H1 (cell line): ENCODE measurements at regions not wholly inside any gene's neighbourhood (a gene's known extent, or its start where the extent isn't known, plus 50 kb on each side); places are given as distances from the start of the nearest gene placed in this dataset.

Source experiments
- CTCF ChIA-PET: fragments of 300-600 bp; sonication (Branson Sonifier 250); formaldehyde crosslinking; loops from one replicate; lab custom pipeline; 2021; ENCODE audit not compliant: partially characterized antibody; lab: Charles Lee
- POLR2A ChIA-PET: fragments of 300-600 bp; sonication (Branson Sonifier 250); formaldehyde crosslinking; loops from one replicate; lab custom pipeline; 2021; ENCODE audit warnings: inconsistent platforms; ENCODE audit not compliant: partially characterized antibody; lab: Charles Lee
- DNase-seq, 2 experiments: peaks; one replicate each; pipeline versions ENCODE4 v3.0.0 to v3.0.0-alpha.2; 2010 to 2022; ENCODE audit warnings: low spot score in 2 of 2, low read depth in 1 of 2, mixed read lengths in 1 of 2
- FAIRE-seq: peaks from 2 replicates; lab custom pipeline; 2011; peaks lifted over from hg19 to GRCh38; lab: Jason Lieb, UNC
- H2AFZ ChIP-seq: 2 replicates; pipeline ENCODE4 v1.8.1; 2012; ENCODE audit warnings: low read length, inconsistent platforms
- H2AK5ac ChIP-seq: 2 replicates; pipeline ENCODE4 v1.6.1; 2013; ENCODE audit warnings: low read depth, low read length
- H2BK120ac ChIP-seq: replicated peaks from 2 replicates; pipeline ENCODE3; 2013; ENCODE audit warnings: low read depth, low read length, inconsistent platforms
- H2BK12ac ChIP-seq: 2 replicates; pipeline ENCODE4 v1.6.1; 2013; ENCODE audit warnings: low read depth, low read length
- H2BK15ac ChIP-seq: 2 replicates; pipeline ENCODE4 v1.6.1; 2013; ENCODE audit warnings: low read length
- H2BK20ac ChIP-seq: 2 replicates; pipeline ENCODE4 v1.6.1; 2013; ENCODE audit warnings: low read length
- H2BK5ac ChIP-seq: 2 replicates; pipeline ENCODE4 v1.6.1; 2013; ENCODE audit warnings: low read depth, low read length
- H3K14ac ChIP-seq: 2 replicates; pipeline ENCODE4 v1.6.1; 2013; ENCODE audit warnings: inconsistent platforms; ENCODE audit not compliant: insufficient read length
- H3K18ac ChIP-seq: 2 replicates; pipeline ENCODE4 v1.6.1; 2013; ENCODE audit warnings: low read length; ENCODE audit errors: extremely low read depth
- H3K23ac ChIP-seq: 2 replicates; pipeline ENCODE4 v1.6.1; 2013; ENCODE audit warnings: inconsistent platforms; ENCODE audit not compliant: insufficient read length
- H3K23me2 ChIP-seq: 2 replicates; pipeline ENCODE4 v1.6.1; 2013; ENCODE audit warnings: low read depth, low read length
- H3K27ac ChIP-seq: 2 replicates; pipeline ENCODE4 v1.6.1; 2011; ENCODE audit warnings: low read depth, low read length, inconsistent platforms
- H3K27me3 ChIP-seq, 4 experiments: replicated peaks in 1 of 4; 1 replicate in 1 of 4; 2 replicates in 3 of 4; pipeline versions ENCODE4 v1.6.1 to v1.8.1; 2011 to 2013; ENCODE audit warnings: low read length in 3 of 4, mild to moderate bottlenecking in 3 of 4, inconsistent platforms in 2 of 4, mixed read lengths in 2 of 4, moderate library complexity in 1 of 4; ENCODE audit not compliant: control insufficient read depth in 3 of 4, insufficient read depth in 3 of 4; ENCODE audit errors: extremely low read depth in 1 of 4
- H3K36me3 ChIP-seq, 4 experiments: 2 replicates each; pipeline versions ENCODE4 v1.6.1 to v1.8.1; 2011 to 2013; ENCODE audit warnings: mild to moderate bottlenecking in 4 of 4, low read length in 3 of 4, moderate library complexity in 2 of 4, control low read depth in 1 of 4, inconsistent platforms in 1 of 4; ENCODE audit not compliant: insufficient read depth in 4 of 4, control insufficient read depth in 2 of 4
- H3K4ac ChIP-seq: replicated peaks from 2 replicates; pipeline ENCODE3; 2013; ENCODE audit warnings: low read length, low read depth, mixed read lengths, inconsistent platforms; ENCODE audit not compliant: insufficient read length
- H3K4me1 ChIP-seq, 4 experiments: replicated peaks in 1 of 4; 1 replicate in 1 of 4; 2 replicates in 3 of 4; pipeline versions ENCODE4 v1.6.1 to v1.8.1; 2011 to 2013; ENCODE audit warnings: low read length in 3 of 4, inconsistent platforms in 2 of 4, mixed read lengths in 1 of 4; ENCODE audit not compliant: insufficient read depth in 4 of 4, control insufficient read depth in 3 of 4
- H3K4me2 ChIP-seq, 2 experiments: 2 replicates each; pipeline versions ENCODE4 v1.6.1 to v1.8.1; 2011 to 2013; ENCODE audit warnings: low read depth in 2 of 2, low read length in 2 of 2, control low read depth in 1 of 2, inconsistent platforms in 1 of 2, mild to moderate bottlenecking in 1 of 2; ENCODE audit not compliant: insufficient read depth in 1 of 2
- H3K4me3 ChIP-seq, 4 experiments: fragments of 200-600, 300-600 bp in 1 of 4; sonication (generic), shearing (Covaris generic), sonication (Bioruptor Twin) in 1 of 4; 2 replicates each; pipeline versions ENCODE4 v1.5.1 to v1.8.1; 2011 to 2016; ENCODE audit warnings: low read length in 4 of 4, low read depth in 3 of 4, control low read depth in 2 of 4, inconsistent platforms in 2 of 4, mild to moderate bottlenecking in 2 of 4, mixed read lengths in 1 of 4, moderate library complexity in 1 of 4; ENCODE audit not compliant: insufficient read depth in 2 of 4; ENCODE audit errors: extremely low read depth in 1 of 4
- H3K56ac ChIP-seq: replicated peaks from 2 replicates; pipeline ENCODE3; 2013; ENCODE audit warnings: low read depth, mild to moderate bottlenecking, mixed read lengths, low read length, inconsistent platforms; ENCODE audit not compliant: insufficient read length
- H3K79me1 ChIP-seq: 2 replicates; pipeline ENCODE4 v1.6.1; 2013; ENCODE audit warnings: low read depth, low read length, control low read depth
- H3K79me2 ChIP-seq, 2 experiments: 2 replicates each; pipeline versions ENCODE4 v1.6.1 to v1.8.1; 2012 to 2013; ENCODE audit warnings: low read length in 2 of 2, mild to moderate bottlenecking in 2 of 2, inconsistent platforms in 1 of 2; ENCODE audit not compliant: insufficient read depth in 2 of 2, control insufficient read depth in 1 of 2
- H3K9ac ChIP-seq, 4 experiments: replicated peaks in 1 of 4; 1 replicate in 1 of 4; 2 replicates in 3 of 4; pipeline versions ENCODE4 v1.6.1 to v1.8.1; 2011 to 2013; ENCODE audit warnings: low read depth in 3 of 4, low read length in 3 of 4, control low read depth in 2 of 4, mild to moderate bottlenecking in 2 of 4, moderate library complexity in 2 of 4, inconsistent platforms in 1 of 4; ENCODE audit errors: extremely low read depth in 1 of 4
- H3K9me3 ChIP-seq, 2 experiments: 2 replicates each; pipeline versions ENCODE4 v1.6.1 to v1.8.1; 2012 to 2013; ENCODE audit warnings: mild to moderate bottlenecking in 2 of 2, moderate library complexity in 2 of 2, control low read depth in 1 of 2, inconsistent platforms in 1 of 2, low read depth in 1 of 2, low read length in 1 of 2, mixed read lengths in 1 of 2; ENCODE audit not compliant: insufficient read depth in 2 of 2
- H4K20me1 ChIP-seq, 2 experiments: replicated peaks in 1 of 2; 2 replicates each; pipeline versions ENCODE3 to v1.8.1; 2011 to 2013; ENCODE audit warnings: inconsistent platforms in 2 of 2, low read length in 2 of 2, mild to moderate bottlenecking in 1 of 2; ENCODE audit not compliant: insufficient read depth in 2 of 2, control insufficient read depth in 1 of 2
- H4K5ac ChIP-seq: 2 replicates; pipeline ENCODE4 v1.6.1; 2013; ENCODE audit warnings: low read length, low read depth, mixed read lengths, inconsistent platforms; ENCODE audit not compliant: insufficient read length
- H4K8ac ChIP-seq: 2 replicates; pipeline ENCODE4 v1.8.0; 2013; ENCODE audit warnings: mild to moderate bottlenecking, moderate library complexity, low read length, inconsistent platforms; ENCODE audit not compliant: insufficient read depth; ENCODE audit errors: extremely low read depth
- H4K91ac ChIP-seq: replicated peaks from 2 replicates; pipeline ENCODE3; 2013; ENCODE audit warnings: low read length, mixed read lengths, inconsistent platforms; ENCODE audit not compliant: insufficient read length
- BCL11A ChIP-seq, 2 experiments: IDR thresholded peaks; one replicate each; pipeline ENCODE4 v1.6.1; 2011; ENCODE audit warnings: low read depth in 2 of 2, low read length in 2 of 2, mild to moderate bottlenecking in 2 of 2
- TEAD4 ChIP-seq: IDR thresholded peaks from 2 replicates; pipeline ENCODE4 v1.6.1; 2012; ENCODE audit warnings: low read depth, low read length, inconsistent platforms, mixed read lengths
- WGBS, 2 experiments: shearing (Covaris generic) in 1 of 2; methylation state at CpG; one replicate each; pipeline versions ENCODE4 v1.1.6 to v1.1.7; 2013 to 2015; ENCODE audit warnings: low lambda C conversion rate in 2 of 2, mixed read lengths in 2 of 2, inconsistent platforms in 1 of 2, low coverage in 1 of 2, missing lambda C conversion rate in 1 of 2; ENCODE audit not compliant: insufficient replicate concordance in 2 of 2, insufficient coverage in 1 of 2, insufficient read length in 1 of 2; ENCODE audit errors: extremely low coverage in 1 of 2, missing lambda C conversion rate in 1 of 2; 5-methylcytosine and 5-hydroxymethylcytosine counted together

DNA sequence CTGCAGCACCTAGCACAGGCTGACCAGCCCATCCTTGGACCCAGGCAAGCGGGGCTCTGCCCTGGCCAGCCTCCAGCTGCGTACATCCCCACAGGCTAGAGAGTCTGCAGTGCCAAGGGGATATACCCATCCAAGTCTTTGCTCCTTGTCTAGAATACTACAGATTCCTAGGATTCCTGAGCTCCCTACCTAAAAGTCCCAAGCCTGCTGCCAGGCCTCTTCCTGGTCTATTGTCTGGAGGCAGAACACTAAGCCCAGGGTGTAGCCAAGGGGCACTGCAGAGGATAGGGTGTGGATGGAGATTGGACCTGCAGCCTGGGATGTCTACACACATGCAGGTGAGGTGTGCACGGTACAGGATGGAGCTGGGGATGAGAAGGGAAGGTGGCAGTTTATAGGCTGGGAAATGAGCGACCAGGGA is 90.0 kb upstream of the SIRPA start:
- no peak overlapping the region for H3K4me2 ChIP-seq
- no peak overlapping the region for H2BK5ac ChIP-seq
- H2BK20ac ChIP-seq: peak overlapping the region; percentile 57; the same call in 1 of the 2 replicates
- no peak overlapping the region; the same call in 1 of the 2 replicates for H3K18ac ChIP-seq
- H3K4me3 ChIP-seq: no peak overlapping the region
- H2AFZ ChIP-seq: no peak overlapping the region
- H4K91ac ChIP-seq: peak overlapping the region; percentile 15
- H2BK120ac ChIP-seq: no peak overlapping the region
- no peak overlapping the region for H3K14ac ChIP-seq
- no peak overlapping the region for H3K27ac ChIP-seq
- H3K56ac ChIP-seq: no peak overlapping the region
- peaks cover 9 to 21% (median 19%) of the 10 kb centered on the region in 4 experiments for H3K27me3 ChIP-seq
- H2AK5ac ChIP-seq: peak overlapping the region; percentile 30; the same call in 1 of the 2 replicates
- no peaks in the 10 kb centered on the region for H3K9me3 ChIP-seq
- no peak overlapping the region for H4K5ac ChIP-seq
- FAIRE-seq (no peak), DNase-seq (no peak)
- TF ChIP-seq BCL11A (IDR thresholded peaks at IDR 0.05; ENCODE audit: low read depth in 2 of 2, low read length in 2 of 2) (no peak), TEAD4 (peak; percentile 72)
- no peak overlapping the region for H4K8ac ChIP-seq
- peak overlapping the region; percentile 5; the same call in 1 of the 2 replicates for H2BK12ac ChIP-seq
- no peaks in the 10 kb centered on the region for H3K79me1 ChIP-seq
- peak overlapping the region; percentile 6 for H3K4ac ChIP-seq
- no peaks in the 10 kb centered on the region for H3K79me2 ChIP-seq
- H2BK15ac ChIP-seq: peak overlapping the region; percentile 54; the same call in 1 of the 2 replicates
- H4K20me1 ChIP-seq: no peaks in the 10 kb centered on the region
- WGBS, 2 experiments: 86% methylated on average over 4 of the region's 4 CpGs; no CpG with 5 or more reads in 1 of the 2 experiments
- H3K4me1 ChIP-seq: peaks cover 4 to 13% (median 8%) of the 10 kb centered on the region in 4 experiments; a peak in 6 of 7 replicates
- H3K23me2 ChIP-seq: peaks cover 13% of the 10 kb centered on the region; the same call in 1 of the 2 replicates
- CTCF ChIA-PET: interaction anchor here (0.6 to 6.3 kb wide), 10 partner anchors 14 to 293 kb away, joined by 3 to 40 read pairs (median 4); no protein-coding TSS in a partner anchor
- no peaks in the 10 kb centered on the region for H3K36me3 ChIP-seq
- H3K23ac ChIP-seq: no peak overlapping the region
- POLR2A ChIA-PET: interaction anchor here (1.2 to 4.5 kb wide), 5 partner anchors 12 to 297 kb away, joined by 3 to 26 read pairs (median 5); no protein-coding TSS in a partner anchor
- H3K9ac ChIP-seq: no peak overlapping the region
